Spleen (tissue), 11 donors: ENCODE measurements at regions not wholly inside any gene's neighbourhood (a gene's known extent, or its start where the extent isn't known, plus 50 kb on each side); places are given as distances from the start of the nearest gene placed in this dataset.

ENCODE experiments used
- DNase-seq: peaks from one replicate; pipeline ENCODE4 v3.0.0-alpha.2; 2020
- H3K27ac ChIP-seq, 8 donors: fragments of 200-600 bp; sonication (generic) in 7 of 8; 1 replicate in 4 of 8; 2 replicates in 4 of 8; pipeline versions ENCODE4 v1.5.0 to v1.8.0; 2016 to 2021; ENCODE audit warnings: inconsistent platforms in 4 of 8, mild to moderate bottlenecking in 4 of 8, moderate library complexity in 1 of 8
- H3K27me3 ChIP-seq, 7 donors: fragments of 200-600 bp; sonication (generic) in 6 of 7; replicated peaks in 1 of 7; 1 replicate in 4 of 7; 2 replicates in 3 of 7; pipeline versions ENCODE4 v1.5.0 to v1.8.0; 2016 to 2021; ENCODE audit warnings: inconsistent platforms in 3 of 7, mild to moderate bottlenecking in 1 of 7
- H3K36me3 ChIP-seq, 6 donors: fragments of 200-600 bp; sonication (generic) in 5 of 6; 1 replicate in 4 of 6; 2 replicates in 2 of 6; pipeline versions ENCODE4 v1.5.0 to v1.8.0; 2016 to 2021; ENCODE audit warnings: inconsistent platforms in 2 of 6
- H3K4me1 ChIP-seq, 6 donors: fragments of 200-600 bp; sonication (generic) in 5 of 6; 1 replicate in 3 of 6; 2 replicates in 3 of 6; pipeline versions ENCODE4 v1.5.0 to v1.8.0; 2016 to 2021; ENCODE audit warnings: inconsistent platforms in 3 of 6
- H3K4me3 ChIP-seq, 8 donors: fragments of 200-600 bp; sonication (generic) in 7 of 8; 1 replicate in 4 of 8; 2 replicates in 4 of 8; pipeline versions ENCODE4 v1.5.0 to v1.8.0; 2016 to 2021; ENCODE audit warnings: inconsistent platforms in 4 of 8, mild to moderate bottlenecking in 4 of 8, moderate library complexity in 2 of 8
- H3K9me3 ChIP-seq, 8 donors: fragments of 200-600 bp; sonication (generic) in 7 of 8; 1 replicate in 4 of 8; 2 replicates in 4 of 8; pipeline versions ENCODE4 v1.5.0 to v1.8.0; 2016 to 2021; ENCODE audit warnings: inconsistent platforms in 4 of 8
- CTCF ChIP-seq, 11 experiments: fragments of 200-600 bp in 7 of 11; fragments of 450-650 bp in 4 of 11; sonication (generic) in 4 of 11; IDR thresholded peaks in 8 of 11; conservative IDR thresholded peaks in 3 of 11; 1 replicate in 7 of 11; 2 replicates in 4 of 11; pipeline versions ENCODE4 v1.4.0 to v1.8.0; 2016 to 2021; ENCODE audit warnings: antibody characterized with exemption in 11 of 11, inconsistent platforms in 4 of 11, mild to moderate bottlenecking in 1 of 11
- POLR2A ChIP-seq, 3 donors: fragments of 450-650 bp; IDR thresholded peaks; one replicate each; pipeline ENCODE4 v1.5.1; 2017; ENCODE audit warnings: antibody characterized with exemption in 3 of 3, mild to moderate bottlenecking in 1 of 3
- POLR2AphosphoS5 ChIP-seq, 3 donors: sonication (generic); formaldehyde crosslinking; IDR thresholded peaks; one replicate each; pipeline ENCODE4 v1.5.1; 2017; ENCODE audit warnings: antibody characterized with exemption in 3 of 3
- WGBS, 5 donors: extraction: QIAGEN DNeasy Blood & Tissue Kit in 3 of 5; methylation state at CpG; one replicate each; pipeline versions ENCODE4 v1.1.5 to v1.1.7; 2013 to 2018; 5-methylcytosine and 5-hydroxymethylcytosine counted together
- intact Hi-C: fragments of 100-400 bp; cut with DNase I; formaldehyde crosslinking; loops from one replicate; pipeline ENCODE4 v1.15.0; 2023; ENCODE audit warnings: low total_unique reads
- donor health status: healthy with polysubstance abuse.
- donor health status: DM: no; HTN: no; CAD: no; lungs with moderate emphysema.
- donor health status: DM: no; HTN: no; CAD: no.
- donor health status: Bipolar disorder and iron deficiency.
- donor health status: healthy.
- donor health status: DM: no; HTN: no; CAD: no.
- donor health status: DM: yes; HTN: yes; CAD: no.

DNA sequence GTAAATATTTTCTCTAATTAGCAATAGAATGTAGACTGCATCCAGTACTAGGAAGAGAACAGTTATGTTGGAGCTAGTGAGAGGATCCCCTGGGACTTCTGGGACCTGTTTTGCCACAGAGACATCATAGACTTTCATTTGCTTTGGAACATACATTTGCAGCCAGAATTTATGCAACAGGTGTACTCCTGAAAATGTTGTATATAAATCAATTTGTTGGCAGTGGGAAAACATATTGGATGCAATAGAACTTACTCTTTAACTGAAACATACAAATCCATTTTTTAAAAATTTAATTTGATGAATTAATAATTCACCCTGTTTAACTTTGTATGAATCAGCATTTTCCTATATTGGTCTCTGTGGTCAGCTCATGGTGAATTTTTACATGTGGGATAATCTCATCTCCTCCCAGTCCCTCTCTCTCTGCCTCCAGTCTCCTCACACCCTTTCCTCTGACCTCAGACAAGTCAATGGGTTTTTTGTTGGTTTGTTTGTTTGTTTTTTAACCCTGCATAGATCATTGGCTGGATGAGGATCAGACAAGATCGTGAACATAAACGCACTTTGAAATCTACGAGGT is 263.0 kb downstream of the LPIN1 start:
- no peak for DNase-seq
- H3K27me3 ChIP-seq = no peaks in the 10 kb centered on the region
- peaks cover 7 to 56% (median 19%) of the 10 kb centered on the region in 6 donors for H3K4me1 ChIP-seq
- no peaks in the 10 kb centered on the region for H3K36me3 ChIP-seq
- H3K9me3 ChIP-seq = no peaks in the 10 kb centered on the region
- TF ChIP-seq POLR2A (IDR thresholded peaks at IDR 0.05) (no peak), CTCF (IDR thresholded peaks at IDR 0.05 in 8 of 11, conservative IDR thresholded peaks at IDR 0.05 in 3 of 11) (no peak), POLR2AphosphoS5 (IDR thresholded peaks at IDR 0.05) (no peak)
- intact Hi-C loops = no loop called here
- 91 to 97% (median 93%) methylated on average over 3 of the region's 3 CpGs for WGBS, 5 donors
- no peak overlapping the region for H3K27ac ChIP-seq
- no peak overlapping the region for H3K4me3 ChIP-seq

DNA sequence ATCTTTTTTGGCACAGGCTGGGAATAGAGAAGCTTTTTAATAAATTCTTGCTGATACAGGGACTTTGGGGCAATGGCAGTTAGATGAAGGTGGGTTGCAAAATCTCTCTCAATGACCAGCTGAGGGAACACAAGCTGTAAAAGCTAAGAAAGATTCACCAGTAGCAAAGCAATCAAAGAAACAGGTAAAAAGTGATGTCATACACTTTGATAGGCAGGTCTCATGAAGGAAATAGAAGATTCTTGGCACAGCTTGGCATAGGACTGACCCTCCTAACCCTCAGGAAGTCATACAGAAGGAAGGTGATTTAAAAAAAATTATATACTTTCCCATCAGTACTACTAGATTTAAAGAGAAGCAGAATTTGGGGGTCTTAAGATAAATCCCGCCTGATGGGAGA is 263.6 kb downstream of the LPIN1 start:
- Histone ChIP-seq H3K9me3 (no peaks in the 10 kb centered on the region), H3K36me3 (no peaks in the 10 kb centered on the region), H3K4me3 (no peak overlapping the region), H3K4me1 (peaks cover 7 to 52% (median 19%) of the 10 kb centered on the region in 6 donors), H3K27ac (no peak overlapping the region), H3K27me3 (no peaks in the 10 kb centered on the region)
- no peak for TF ChIP-seq POLR2A (IDR thresholded peaks at IDR 0.05)
- intact Hi-C loops = no loop called here
- no peak for DNase-seq
- WGBS, 5 donors = 88 to 100% (median 97%) methylated on average over 1 of the region's 1 CpG

DNA sequence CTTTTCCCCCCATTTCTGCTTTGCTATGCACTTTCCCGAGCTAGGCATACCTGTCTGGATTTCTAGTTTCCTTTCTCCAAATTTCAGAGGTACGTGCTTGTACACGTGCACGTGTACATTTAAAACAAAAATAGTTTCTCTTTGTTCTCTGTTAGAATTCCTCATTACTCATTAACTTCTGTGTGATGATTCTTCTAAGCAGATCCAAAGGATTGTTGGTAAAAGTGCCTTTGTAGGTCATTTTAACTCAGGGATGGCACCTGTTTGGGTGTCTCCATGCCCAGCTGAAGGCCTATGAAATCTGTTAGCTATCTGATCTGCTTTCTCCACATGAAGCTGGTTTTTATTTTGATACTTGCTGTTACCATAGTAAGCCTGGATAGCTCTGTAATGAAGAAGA is 264.3 kb downstream of the LPIN1 start:
- TF ChIP-seq POLR2AphosphoS5 (IDR thresholded peaks at IDR 0.05) = no peak
- no peak for TF ChIP-seq POLR2A (IDR thresholded peaks at IDR 0.05)
- TF ChIP-seq CTCF (IDR thresholded peaks at IDR 0.05 in 8 of 11, conservative IDR thresholded peaks at IDR 0.05 in 3 of 11) = no peak
- Histone ChIP-seq H3K4me1 (peaks cover 5 to 45% (median 12%) of the 10 kb centered on the region in 6 donors), H3K4me3 (no peak overlapping the region), H3K9me3 (no peaks in the 10 kb centered on the region), H3K36me3 (no peaks in the 10 kb centered on the region), H3K27me3 (no peaks in the 10 kb centered on the region), H3K27ac (no peak overlapping the region)
- no peak for DNase-seq
- WGBS, 5 donors = 87 to 95% (median 91%) methylated on average over 4 of the region's 4 CpGs
- intact Hi-C loops = no loop called here

DNA sequence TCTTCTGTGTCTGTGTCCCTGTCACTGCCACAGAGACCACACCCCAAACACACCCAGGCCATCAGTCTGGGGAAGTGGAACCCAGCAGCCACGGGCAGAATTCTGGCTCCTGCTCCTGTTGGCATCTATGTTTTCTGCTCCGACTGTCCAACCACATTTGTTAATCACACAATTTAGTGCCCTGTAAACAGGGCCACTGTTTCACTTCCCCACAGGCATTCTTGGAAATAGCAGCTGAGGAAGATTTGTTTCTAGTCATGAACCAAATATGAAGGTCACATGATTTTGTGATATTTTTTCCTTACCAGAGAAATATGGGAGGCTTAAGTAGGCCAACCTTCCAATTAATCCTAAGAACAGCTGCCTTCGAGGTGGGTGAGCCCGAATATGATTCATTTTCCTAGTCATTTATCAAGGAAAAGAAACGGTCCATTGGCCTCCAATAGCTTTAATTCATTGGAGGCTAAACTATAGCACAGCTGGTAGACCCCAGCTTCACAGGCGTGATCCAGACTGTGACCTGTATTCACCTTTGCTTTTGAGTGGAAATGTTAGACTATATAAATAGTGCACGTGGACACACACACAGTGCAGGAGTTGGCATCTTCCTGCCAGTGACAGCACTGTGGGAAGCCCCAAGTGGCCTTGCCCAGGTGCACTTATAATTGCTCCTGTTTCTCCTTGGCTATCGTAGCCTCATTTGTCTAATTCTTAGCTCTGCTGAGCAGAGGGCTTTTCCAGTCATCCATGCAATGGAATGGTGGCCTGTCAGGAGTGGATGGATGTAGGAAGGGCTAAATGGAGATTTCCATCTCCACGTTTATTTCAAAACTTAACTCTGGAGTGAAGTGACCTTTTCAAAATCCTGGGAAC is 267.9 kb downstream of the LPIN1 start:
- intact Hi-C loops = no loop called here
- Histone ChIP-seq H3K4me3 (no peak overlapping the region), H3K27ac (no peak overlapping the region), H3K4me1 (peaks cover 0 to 16% (median 0%) of the 10 kb centered on the region in 6 donors), H3K36me3 (no peaks in the 10 kb centered on the region), H3K9me3 (peaks cover 0 to 2% (median under 1%) of the 10 kb centered on the region in 8 donors), H3K27me3 (no peaks in the 10 kb centered on the region)
- DNase-seq = no peak
- 76 to 82% (median 77%) methylated on average over 9 of the region's 9 CpGs for WGBS, 5 donors
- TF ChIP-seq POLR2AphosphoS5 (IDR thresholded peaks at IDR 0.05) = no peak
- no peak for TF ChIP-seq POLR2A (IDR thresholded peaks at IDR 0.05)
- TF ChIP-seq CTCF (IDR thresholded peaks at IDR 0.05 in 8 of 11, conservative IDR thresholded peaks at IDR 0.05 in 3 of 11) = no peak
